ENCODE measurements at regions not wholly inside any gene's neighbourhood (a gene's known extent, or its start where the extent isn't known, plus 50 kb on each side); places are given as distances from the start of the nearest gene placed in this dataset.

- H3K4me3 ChIP-seq (IDR thresholded peaks at IDR 0.05; ENCODE audit: insufficient read depth, low read depth, low read length), result no peak overlapping the region
- no peaks in the 10 kb centered on the region for H3K4me1 ChIP-seq (ENCODE audit: low read depth, poor library complexity, severe bottlenecking)
- H2AFZ ChIP-seq (ENCODE audit: low read depth), result no peak overlapping the region
- no peak overlapping the region for H3K9ac ChIP-seq
- no peak overlapping the region for H3K4me2 ChIP-seq
- no peaks in the 10 kb centered on the region for H3K79me2 ChIP-seq (ENCODE audit: insufficient read depth, low read depth)
- TF ChIP-seq, protein P1, sequence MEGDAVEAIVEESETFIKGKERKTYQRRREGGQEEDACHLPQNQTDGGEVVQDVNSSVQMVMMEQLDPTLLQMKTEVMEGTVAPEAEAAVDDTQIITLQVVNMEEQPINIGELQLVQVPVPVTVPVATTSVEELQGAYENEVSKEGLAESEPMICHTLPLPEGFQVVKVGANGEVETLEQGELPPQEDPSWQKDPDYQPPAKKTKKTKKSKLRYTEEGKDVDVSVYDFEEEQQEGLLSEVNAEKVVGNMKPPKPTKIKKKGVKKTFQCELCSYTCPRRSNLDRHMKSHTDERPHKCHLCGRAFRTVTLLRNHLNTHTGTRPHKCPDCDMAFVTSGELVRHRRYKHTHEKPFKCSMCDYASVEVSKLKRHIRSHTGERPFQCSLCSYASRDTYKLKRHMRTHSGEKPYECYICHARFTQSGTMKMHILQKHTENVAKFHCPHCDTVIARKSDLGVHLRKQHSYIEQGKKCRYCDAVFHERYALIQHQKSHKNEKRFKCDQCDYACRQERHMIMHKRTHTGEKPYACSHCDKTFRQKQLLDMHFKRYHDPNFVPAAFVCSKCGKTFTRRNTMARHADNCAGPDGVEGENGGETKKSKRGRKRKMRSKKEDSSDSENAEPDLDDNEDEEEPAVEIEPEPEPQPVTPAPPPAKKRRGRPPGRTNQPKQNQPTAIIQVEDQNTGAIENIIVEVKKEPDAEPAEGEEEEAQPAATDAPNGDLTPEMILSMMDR (conservative IDR thresholded peaks at IDR 0.05; ENCODE audit: low read depth, low read length), result no peak
- no peaks in the 10 kb centered on the region for H3K27me3 ChIP-seq (ENCODE audit: insufficient read depth, low read depth)
- H4K20me1 ChIP-seq (ENCODE audit: insufficient read depth), result no peaks in the 10 kb centered on the region
- H3K27ac ChIP-seq, result no peak overlapping the region
- H3K36me3 ChIP-seq (ENCODE audit: insufficient read depth), result no peaks in the 10 kb centered on the region
These were observed 87.5 kb downstream of the MINAR1 start for GRCh38 chr15:79519628-79520027.

DNA sequence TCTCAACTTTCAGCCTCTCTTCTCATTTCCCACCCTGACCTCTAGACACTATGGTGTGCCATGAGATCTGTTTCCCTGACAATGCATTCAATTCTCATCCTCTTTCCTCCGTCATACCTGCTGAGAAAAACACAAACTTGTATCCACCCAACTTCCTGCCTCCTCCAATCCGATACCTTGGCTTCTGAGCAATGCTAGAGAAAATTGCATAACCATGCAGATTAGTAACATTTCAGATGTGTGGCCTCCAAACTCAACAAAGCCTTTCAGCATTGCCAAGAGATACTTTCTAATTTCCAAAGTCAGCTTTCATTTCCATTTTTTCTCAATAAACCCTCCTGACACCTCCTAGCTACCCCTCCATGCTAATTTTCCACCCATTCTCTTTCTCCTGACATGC lies 88.5 kb downstream of the MINAR1 start:
- Histone ChIP-seq H3K79me2 (ENCODE audit: insufficient read depth, low read depth) (no peaks in the 10 kb centered on the region), H3K4me2 (no peak overlapping the region), H3K27ac (no peak overlapping the region), H3K9ac (no peak overlapping the region), H3K36me3 (ENCODE audit: insufficient read depth) (no peaks in the 10 kb centered on the region), H3K27me3 (ENCODE audit: insufficient read depth, low read depth) (no peaks in the 10 kb centered on the region), H2AFZ (ENCODE audit: low read depth) (no peak overlapping the region), H3K4me1 (ENCODE audit: low read depth, poor library complexity, severe bottlenecking) (no peaks in the 10 kb centered on the region), H3K4me3 (IDR thresholded peaks at IDR 0.05; ENCODE audit: insufficient read depth, low read depth, low read length) (no peak overlapping the region), H4K20me1 (ENCODE audit: insufficient read depth) (no peaks in the 10 kb centered on the region)
- TF ChIP-seq, protein P1 (conservative IDR thresholded peaks at IDR 0.05; ENCODE audit: low read depth, low read length), result no peak

- H3K79me2 ChIP-seq (ENCODE audit: insufficient read depth, low read depth), result no peaks in the 10 kb centered on the region
- TF ChIP-seq, protein P1 (conservative IDR thresholded peaks at IDR 0.05; ENCODE audit: low read depth, low read length), result no peak
- no peak overlapping the region for H3K9ac ChIP-seq
- H3K27me3 ChIP-seq (ENCODE audit: insufficient read depth, low read depth), result no peaks in the 10 kb centered on the region
- H3K27ac ChIP-seq, result no peak overlapping the region
- no peak overlapping the region for H2AFZ ChIP-seq (ENCODE audit: low read depth)
- no peak overlapping the region for H3K4me2 ChIP-seq
- H4K20me1 ChIP-seq (ENCODE audit: insufficient read depth), result no peaks in the 10 kb centered on the region
- H3K4me3 ChIP-seq (IDR thresholded peaks at IDR 0.05; ENCODE audit: insufficient read depth, low read depth, low read length), result no peak overlapping the region
- H3K36me3 ChIP-seq (ENCODE audit: insufficient read depth), result no peaks in the 10 kb centered on the region
- H3K4me1 ChIP-seq (ENCODE audit: low read depth, poor library complexity, severe bottlenecking), result no peaks in the 10 kb centered on the region
These were observed 90.5 kb downstream of the MINAR1 start for GRCh38 chr15:79522656-79523055.

GRCh38 chr15:79523266-79523665 lies 91.1 kb downstream of the MINAR1 start:
- no peaks in the 10 kb centered on the region for H3K27me3 ChIP-seq (ENCODE audit: insufficient read depth, low read depth)
- H2AFZ ChIP-seq (ENCODE audit: low read depth), result no peak overlapping the region
- no peak overlapping the region for H3K27ac ChIP-seq
- H3K79me2 ChIP-seq (ENCODE audit: insufficient read depth, low read depth), result no peaks in the 10 kb centered on the region
- H3K4me1 ChIP-seq (ENCODE audit: low read depth, poor library complexity, severe bottlenecking), result no peaks in the 10 kb centered on the region
- H4K20me1 ChIP-seq (ENCODE audit: insufficient read depth), result no peaks in the 10 kb centered on the region
- no peak overlapping the region for H3K9ac ChIP-seq
- no peak overlapping the region for H3K4me2 ChIP-seq
- TF ChIP-seq, protein P1 (conservative IDR thresholded peaks at IDR 0.05; ENCODE audit: low read depth, low read length), result no peak
- H3K36me3 ChIP-seq (ENCODE audit: insufficient read depth), result no peaks in the 10 kb centered on the region
- no peak overlapping the region for H3K4me3 ChIP-seq (IDR thresholded peaks at IDR 0.05; ENCODE audit: insufficient read depth, low read depth, low read length)

All from KMS-11 (cell line).